Prostate gland (tissue), 2 donors: ENCODE measurements at regions not wholly inside any gene's neighbourhood (a gene's known extent, or its start where the extent isn't known, plus 50 kb on each side); places are given as distances from the start of the nearest gene placed in this dataset.
A peak's percentile ranks its signal among the peaks of the same experiment; 100 is the strongest.

Experiments used
- DNase-seq: peaks from one replicate; pipeline ENCODE4 v3.0.0-alpha.2; 2019; ENCODE audit warnings: low spot score
- H3K27ac ChIP-seq, 2 donors: fragments of 200-600 bp; sonication (generic); 2 replicates each; pipeline ENCODE4 v1.5.1; 2017 to 2019
- H3K27me3 ChIP-seq: fragments of 200-600 bp; sonication (generic); replicated peaks from 2 replicates; pipeline ENCODE4 v1.5.1; 2019; ENCODE audit not compliant: insufficient read depth
- H3K36me3 ChIP-seq, 2 donors: fragments of 200-600 bp; sonication (generic); 1 replicate in 1 of 2; 2 replicates in 1 of 2; pipeline versions ENCODE4 v1.5.1 to v1.8.1; 2017 to 2019
- H3K4me1 ChIP-seq: fragments of 200-600 bp; sonication (generic); replicated peaks from 2 replicates; pipeline ENCODE4 v1.5.1; 2019
- H3K4me3 ChIP-seq, 2 donors: fragments of 200-600 bp; sonication (generic); 2 replicates each; pipeline ENCODE4 v1.5.1; 2017 to 2019
- H3K9me3 ChIP-seq: fragments of 200-600 bp; sonication (generic); 2 replicates; pipeline ENCODE4 v1.5.1; 2017
- POLR2A ChIP-seq: fragments of 450-650 bp; IDR thresholded peaks from one replicate; pipeline ENCODE4 v1.6.1; 2016; ENCODE audit warnings: antibody characterized with exemption, mild to moderate bottlenecking
- POLR2AphosphoS5 ChIP-seq: sonication (generic); formaldehyde crosslinking; IDR thresholded peaks from one replicate; pipeline ENCODE4 v1.6.1; 2017; ENCODE audit warnings: antibody characterized with exemption
- WGBS: methylation state at CpG from one replicate; pipeline ENCODE4 v1.1.5; 2018; 5-methylcytosine and 5-hydroxymethylcytosine counted together
- intact Hi-C: fragments of 100-400 bp; cut with DNase I; formaldehyde crosslinking; loops from one replicate; pipeline ENCODE4 v1.14.2; 2022
- TF ChIP-seq, protein P1 (sequence below), 4 experiments: fragments of 200-600 bp in 2 of 4; fragments of 450-650 bp in 2 of 4; sonication (generic) in 2 of 4; IDR thresholded peaks; 1 replicate in 3 of 4; 2 replicates in 1 of 4; pipeline ENCODE4 v1.5.1; 2016 to 2019; ENCODE audit warnings: antibody characterized with exemption in 4 of 4, mild to moderate bottlenecking in 2 of 4, moderate library complexity in 2 of 4

- TF ChIP-seq, protein P1, sequence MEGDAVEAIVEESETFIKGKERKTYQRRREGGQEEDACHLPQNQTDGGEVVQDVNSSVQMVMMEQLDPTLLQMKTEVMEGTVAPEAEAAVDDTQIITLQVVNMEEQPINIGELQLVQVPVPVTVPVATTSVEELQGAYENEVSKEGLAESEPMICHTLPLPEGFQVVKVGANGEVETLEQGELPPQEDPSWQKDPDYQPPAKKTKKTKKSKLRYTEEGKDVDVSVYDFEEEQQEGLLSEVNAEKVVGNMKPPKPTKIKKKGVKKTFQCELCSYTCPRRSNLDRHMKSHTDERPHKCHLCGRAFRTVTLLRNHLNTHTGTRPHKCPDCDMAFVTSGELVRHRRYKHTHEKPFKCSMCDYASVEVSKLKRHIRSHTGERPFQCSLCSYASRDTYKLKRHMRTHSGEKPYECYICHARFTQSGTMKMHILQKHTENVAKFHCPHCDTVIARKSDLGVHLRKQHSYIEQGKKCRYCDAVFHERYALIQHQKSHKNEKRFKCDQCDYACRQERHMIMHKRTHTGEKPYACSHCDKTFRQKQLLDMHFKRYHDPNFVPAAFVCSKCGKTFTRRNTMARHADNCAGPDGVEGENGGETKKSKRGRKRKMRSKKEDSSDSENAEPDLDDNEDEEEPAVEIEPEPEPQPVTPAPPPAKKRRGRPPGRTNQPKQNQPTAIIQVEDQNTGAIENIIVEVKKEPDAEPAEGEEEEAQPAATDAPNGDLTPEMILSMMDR (IDR thresholded peaks at IDR 0.05), result no peak
- TF ChIP-seq POLR2AphosphoS5 (no peak), POLR2A (no peak)
- WGBS, result 91% methylated on average over 10 of the region's 10 CpGs
Measured at GRCh38 chr6:6748001-6748400, 159.5 kb downstream of the LY86 start.

DNA sequence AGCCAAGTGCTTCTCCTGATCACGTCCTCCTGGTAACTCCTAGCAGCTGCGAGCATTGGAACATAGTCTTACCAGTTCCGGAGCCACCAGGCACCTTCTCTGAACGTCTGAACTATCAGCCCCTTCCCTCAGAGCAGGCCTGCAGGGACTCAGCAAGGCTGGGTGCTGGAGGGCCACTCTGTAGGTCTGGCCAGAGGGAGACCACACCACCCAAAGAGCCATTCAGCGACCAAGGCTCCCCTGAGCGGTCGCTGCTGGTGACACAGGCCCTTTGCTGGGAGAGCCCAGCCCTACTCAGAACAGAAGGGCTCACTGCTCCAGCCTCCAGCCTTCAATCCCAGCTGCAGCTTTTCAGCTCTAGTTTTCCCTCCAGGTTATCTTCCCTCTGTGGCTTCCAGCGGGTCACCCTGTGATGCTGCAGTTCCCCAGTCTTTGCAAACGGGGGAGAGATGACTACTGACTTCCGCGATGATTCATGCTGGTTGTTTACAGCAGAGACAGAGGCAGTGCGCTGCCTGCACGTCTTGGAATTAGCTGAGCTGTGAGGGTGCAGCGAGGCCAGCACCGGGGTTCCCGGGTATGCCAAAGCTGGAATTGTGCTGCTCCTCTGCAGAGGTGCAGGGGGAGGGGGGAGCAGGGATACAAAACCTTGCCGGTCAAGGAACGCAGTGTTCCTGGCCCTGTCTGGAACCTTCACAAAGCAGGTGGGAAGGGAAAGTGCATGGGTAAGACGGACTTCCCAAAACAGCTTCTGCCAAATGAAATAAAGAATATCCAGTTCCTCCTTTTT is 161.4 kb downstream of the LY86 start:
- TF ChIP-seq POLR2AphosphoS5 (peak; percentile 61), POLR2A (no peak)
- TF ChIP-seq, protein P1 (IDR thresholded peaks at IDR 0.05), result peak in 1 of 4 experiments; percentile 8

More at GRCh38 chr6:6748001-6748400, 159.5 kb downstream of the LY86 start:
- Histone ChIP-seq H3K9me3 (no peaks in the 10 kb centered on the region), H3K27ac (peak overlapping the region; percentile 83 to 86), H3K36me3 (no peaks in the 10 kb centered on the region), H3K4me3 (no peak overlapping the region), H3K27me3 (no peaks in the 10 kb centered on the region), H3K4me1 (peaks cover 36% of the 10 kb centered on the region)
- intact Hi-C loops, result no loop called here
- no peak for DNase-seq

GRCh38 chr6:6750594-6751265 is 162.2 kb downstream of the LY86 start:
- H3K36me3 ChIP-seq, result no peaks in the 10 kb centered on the region
- intact Hi-C loops, result no loop called here
- H3K27ac ChIP-seq, result peak overlapping the region; percentile 83 to 86
- TF ChIP-seq, protein P1 (IDR thresholded peaks at IDR 0.05), result no peak
- no peak for TF ChIP-seq POLR2AphosphoS5
- H3K4me1 ChIP-seq, result peaks cover 36% of the 10 kb centered on the region
- H3K27me3 ChIP-seq, result no peaks in the 10 kb centered on the region
- 87% methylated on average over 10 of the region's 10 CpGs for WGBS
- no peak overlapping the region for H3K4me3 ChIP-seq
- H3K9me3 ChIP-seq, result no peaks in the 10 kb centered on the region
- no peak for DNase-seq

More for the DNA sequence above, 161.4 kb downstream of the LY86 start:
- Histone ChIP-seq H3K9me3 (no peaks in the 10 kb centered on the region), H3K27ac (peak overlapping the region; percentile 83 to 86), H3K27me3 (no peaks in the 10 kb centered on the region), H3K36me3 (no peaks in the 10 kb centered on the region), H3K4me1 (peaks cover 36% of the 10 kb centered on the region), H3K4me3 (no peak overlapping the region)
- intact Hi-C loops, result no loop called here
- WGBS, result 45% methylated on average over 19 of the region's 19 CpGs
- peak; percentile 48 for DNase-seq

DNA sequence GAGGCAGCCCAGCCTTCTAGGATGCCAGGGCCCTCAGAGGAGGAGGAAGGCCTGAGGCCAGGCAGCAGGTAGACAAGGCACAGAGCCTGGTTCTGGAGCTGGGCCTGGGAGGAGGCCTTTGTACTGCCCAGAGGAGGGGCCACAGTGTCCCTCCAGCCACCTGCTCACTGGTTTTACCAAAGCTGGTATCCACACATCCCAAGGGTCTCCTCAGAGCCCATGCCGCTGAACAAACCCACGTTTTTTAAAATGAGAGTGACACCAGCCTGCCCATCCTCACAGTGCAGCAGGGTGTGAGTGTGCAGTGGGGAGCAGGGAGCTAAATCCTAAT is 162.7 kb downstream of the LY86 start:
- peak overlapping the region; percentile 83 to 86 for H3K27ac ChIP-seq
- intact Hi-C loops, result no loop called here
- no peak for DNase-seq
- WGBS, result 85% methylated on average over 2 of the region's 2 CpGs
- H3K36me3 ChIP-seq, result no peaks in the 10 kb centered on the region
- no peak for TF ChIP-seq POLR2AphosphoS5
- TF ChIP-seq, protein P1 (IDR thresholded peaks at IDR 0.05), result no peak
- TF ChIP-seq POLR2A, result no peak
- peaks cover 36% of the 10 kb centered on the region for H3K4me1 ChIP-seq
- H3K9me3 ChIP-seq, result no peaks in the 10 kb centered on the region
- H3K27me3 ChIP-seq, result no peaks in the 10 kb centered on the region
- no peak overlapping the region for H3K4me3 ChIP-seq
